HL-60 (cell line): ENCODE measurements at regions not wholly inside any gene's neighbourhood (a gene's known extent, or its start where the extent isn't known, plus 50 kb on each side); places are given as distances from the start of the nearest gene placed in this dataset.

Source experiments
- DNase-seq, 2 experiments: peaks; one replicate each; pipeline ENCODE4 v3.0.0-alpha.2; 2010 to 2020; ENCODE audit warnings: low read depth in 1 of 2, low spot score in 1 of 2
- H3K27ac ChIP-seq: fragments of 250-450 bp; sonication (Bioruptor Pico); replicated peaks from 2 replicates; pipeline ENCODE4 v1.5.1; 2020; ENCODE audit warnings: mild to moderate bottlenecking, moderate library complexity
- H3K27me3 ChIP-seq: fragments of 250-450 bp; sonication (Bioruptor Pico); 2 replicates; pipeline ENCODE4 v1.5.1; 2021; ENCODE audit warnings: mild to moderate bottlenecking, moderate library complexity; ENCODE audit not compliant: insufficient read depth, poor library complexity, severe bottlenecking
- H3K4me3 ChIP-seq: replicated peaks from 2 replicates; pipeline ENCODE4 v1.5.1; 2011; ENCODE audit warnings: mild to moderate bottlenecking, control low read depth, low read length; ENCODE audit not compliant: insufficient read depth
- CTCF ChIP-seq: IDR thresholded peaks from one replicate; pipeline ENCODE4 v1.5.1; 2011; ENCODE audit warnings: low read length, control low read depth, inconsistent platforms; ENCODE audit not compliant: insufficient read depth
- GABPA ChIP-seq: IDR thresholded peaks from 2 replicates; pipeline ENCODE4 v1.6.1; 2012; ENCODE audit warnings: low read depth
- POLR2AphosphoS5 ChIP-seq: IDR thresholded peaks from 2 replicates; pipeline ENCODE4 v1.6.1; 2012; ENCODE audit warnings: low read depth
- REST ChIP-seq: IDR thresholded peaks from 2 replicates; pipeline ENCODE4 v1.6.1; 2012; ENCODE audit warnings: low read depth; ENCODE audit not compliant: insufficient replicate concordance
- SPI1 ChIP-seq: IDR thresholded peaks from 2 replicates; pipeline ENCODE4 v1.6.1; 2012; ENCODE audit warnings: low read depth, mild to moderate bottlenecking, borderline replicate concordance

- H3K4me3 ChIP-seq = no peak overlapping the region
- no peak for TF ChIP-seq CTCF
- no peak for TF ChIP-seq REST
- no peak for TF ChIP-seq SPI1
- TF ChIP-seq GABPA = no peak
- no peak for TF ChIP-seq POLR2AphosphoS5
- no peak overlapping the region for H3K27ac ChIP-seq
- no peaks in the 10 kb centered on the region for H3K27me3 ChIP-seq
- DNase-seq = no peak
These were observed 556.0 kb upstream of the JAG1 start for GRCh38 chr20:11229772-11230171.

GRCh38 chr20:11230999-11231398 is 557.2 kb upstream of the JAG1 start:
- Histone ChIP-seq H3K27me3 (no peaks in the 10 kb centered on the region), H3K27ac (no peak overlapping the region), H3K4me3 (no peak overlapping the region)
- no peak for TF ChIP-seq REST
- TF ChIP-seq SPI1 = no peak
- no peak for TF ChIP-seq POLR2AphosphoS5
- TF ChIP-seq CTCF = no peak
- no peak for DNase-seq

DNA sequence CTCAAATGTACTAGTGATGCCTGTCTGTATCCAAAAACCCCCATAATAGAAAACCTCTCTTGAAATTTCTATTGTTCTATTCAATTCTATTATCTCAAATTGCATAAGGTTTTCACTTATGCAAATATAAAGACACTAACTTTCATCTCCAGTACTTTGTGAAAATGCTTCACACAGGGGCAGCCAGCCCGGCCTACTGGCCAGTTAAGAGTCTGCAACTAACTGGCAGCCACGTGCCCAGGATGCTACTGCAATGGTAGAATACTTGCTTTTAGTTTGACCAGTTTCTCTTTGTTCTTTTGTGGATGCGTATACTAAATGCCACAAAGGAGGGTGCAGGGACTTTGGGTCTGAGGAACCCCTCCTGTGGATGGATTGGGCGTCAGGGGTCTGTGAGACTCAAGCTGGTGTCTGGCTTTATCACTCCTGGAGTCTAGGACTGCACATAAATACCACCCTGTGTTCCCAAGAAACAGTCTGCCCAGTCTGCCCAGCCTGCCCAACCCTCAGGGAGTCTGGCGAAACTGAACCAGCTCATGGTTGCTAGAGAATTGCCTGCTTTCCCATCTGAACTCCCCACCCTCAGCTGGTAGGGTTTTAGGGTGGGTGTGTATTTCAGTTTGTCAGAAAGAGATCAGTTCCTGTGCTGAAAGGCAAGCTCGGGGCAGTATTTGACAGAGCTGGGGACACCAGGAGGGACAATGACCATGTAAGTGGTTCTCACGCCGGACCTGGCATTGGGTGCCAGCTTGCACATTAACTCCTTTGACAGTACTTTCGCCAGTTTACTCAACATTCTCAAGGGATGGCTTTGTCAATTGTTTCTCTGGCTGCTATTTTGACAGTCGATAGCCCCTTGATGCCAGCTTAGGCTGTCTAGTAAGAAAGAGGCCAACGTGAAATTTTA is 558.2 kb upstream of the JAG1 start:
- H3K4me3 ChIP-seq = no peak overlapping the region
- no peak overlapping the region for H3K27ac ChIP-seq
- no peak for DNase-seq
- no peaks in the 10 kb centered on the region for H3K27me3 ChIP-seq
- no peak for TF ChIP-seq GABPA
- TF ChIP-seq CTCF = no peak
- TF ChIP-seq SPI1 = no peak
- no peak for TF ChIP-seq REST
- no peak for TF ChIP-seq POLR2AphosphoS5
